NB4 (cell line): ENCODE measurements at regions not wholly inside any gene's neighbourhood (a gene's known extent, or its start where the extent isn't known, plus 50 kb on each side); places are given as distances from the start of the nearest gene placed in this dataset.

Experiments
- MYC ChIP-seq: IDR thresholded peaks from 2 replicates; pipeline ENCODE4 v1.6.1; 2011; ENCODE audit warnings: low read depth, low read length
- POLR2A ChIP-seq: IDR thresholded peaks from 2 replicates; pipeline ENCODE4 v1.6.1; 2011; ENCODE audit warnings: mild to moderate bottlenecking; ENCODE audit not compliant: insufficient read length; ENCODE audit errors: extremely low read depth
- TF ChIP-seq, protein P1 (sequence below): IDR thresholded peaks from one replicate; pipeline ENCODE4 v1.5.1; 2012; ENCODE audit warnings: low read depth, low read length
- TF ChIP-seq, protein P2 (sequence below): IDR thresholded peaks from 2 replicates; pipeline ENCODE4 v1.6.1; 2011; ENCODE audit warnings: low read depth, low read length

DNA sequence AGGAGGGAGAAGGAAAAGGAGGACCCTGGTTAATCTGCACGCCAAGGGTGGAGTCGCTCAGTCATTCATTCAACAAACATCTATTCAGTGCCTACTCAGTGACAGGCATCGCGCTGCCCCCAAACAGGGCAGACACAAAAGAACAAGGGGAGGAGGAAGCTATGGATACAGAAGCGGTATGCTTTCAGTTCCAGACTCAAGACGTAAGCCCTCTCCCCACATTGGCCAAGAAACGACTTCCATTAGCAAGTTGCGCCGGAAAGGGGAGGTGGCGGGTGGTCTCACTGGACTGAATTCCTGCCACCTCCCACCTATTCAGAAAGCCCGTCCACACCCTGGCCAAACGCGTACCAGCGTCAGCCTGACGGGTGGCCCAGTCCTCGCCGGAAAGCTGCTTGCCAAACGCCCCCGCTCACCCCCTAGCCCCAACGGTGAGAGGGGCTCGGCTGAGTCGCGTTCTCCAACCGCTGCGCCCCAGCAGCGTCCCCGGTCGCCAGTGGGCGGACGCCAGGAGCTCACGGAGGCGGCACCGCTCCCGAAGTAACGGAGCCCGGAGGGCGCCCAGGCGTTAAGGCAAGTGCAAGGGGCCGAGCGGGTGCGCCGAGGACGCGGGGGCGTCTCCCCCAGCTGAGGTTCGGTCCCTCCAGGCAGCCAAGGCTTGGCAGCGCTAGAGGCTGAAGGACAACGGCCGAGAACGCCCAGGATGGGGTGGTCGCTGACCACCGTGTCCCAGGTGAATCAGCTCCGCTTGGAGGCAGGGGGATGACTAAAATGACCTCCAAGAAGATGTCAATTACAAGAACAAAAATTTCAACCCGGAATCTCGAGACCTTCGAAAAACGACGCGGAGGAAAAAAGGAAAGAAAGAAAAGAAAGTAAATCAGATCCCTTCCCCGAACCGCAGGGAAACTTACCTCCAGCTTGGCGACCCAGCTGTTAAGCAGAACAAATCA lies 470.7 kb downstream of the SOX9 start:
- TF ChIP-seq, protein P1, sequence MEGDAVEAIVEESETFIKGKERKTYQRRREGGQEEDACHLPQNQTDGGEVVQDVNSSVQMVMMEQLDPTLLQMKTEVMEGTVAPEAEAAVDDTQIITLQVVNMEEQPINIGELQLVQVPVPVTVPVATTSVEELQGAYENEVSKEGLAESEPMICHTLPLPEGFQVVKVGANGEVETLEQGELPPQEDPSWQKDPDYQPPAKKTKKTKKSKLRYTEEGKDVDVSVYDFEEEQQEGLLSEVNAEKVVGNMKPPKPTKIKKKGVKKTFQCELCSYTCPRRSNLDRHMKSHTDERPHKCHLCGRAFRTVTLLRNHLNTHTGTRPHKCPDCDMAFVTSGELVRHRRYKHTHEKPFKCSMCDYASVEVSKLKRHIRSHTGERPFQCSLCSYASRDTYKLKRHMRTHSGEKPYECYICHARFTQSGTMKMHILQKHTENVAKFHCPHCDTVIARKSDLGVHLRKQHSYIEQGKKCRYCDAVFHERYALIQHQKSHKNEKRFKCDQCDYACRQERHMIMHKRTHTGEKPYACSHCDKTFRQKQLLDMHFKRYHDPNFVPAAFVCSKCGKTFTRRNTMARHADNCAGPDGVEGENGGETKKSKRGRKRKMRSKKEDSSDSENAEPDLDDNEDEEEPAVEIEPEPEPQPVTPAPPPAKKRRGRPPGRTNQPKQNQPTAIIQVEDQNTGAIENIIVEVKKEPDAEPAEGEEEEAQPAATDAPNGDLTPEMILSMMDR: no peak
- TF ChIP-seq, protein P2, sequence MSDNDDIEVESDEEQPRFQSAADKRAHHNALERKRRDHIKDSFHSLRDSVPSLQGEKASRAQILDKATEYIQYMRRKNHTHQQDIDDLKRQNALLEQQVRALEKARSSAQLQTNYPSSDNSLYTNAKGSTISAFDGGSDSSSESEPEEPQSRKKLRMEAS: no peak
- TF ChIP-seq POLR2A: no peak
- no peak for TF ChIP-seq MYC
